Mesendoderm (in vitro differentiated cells): ENCODE measurements at regions not wholly inside any gene's neighbourhood (a gene's known extent, or its start where the extent isn't known, plus 50 kb on each side); places are given as distances from the start of the nearest gene placed in this dataset.
A peak's percentile ranks its signal among the peaks of the same experiment; 100 is the strongest.

Source experiments
- DNase-seq: peaks from one replicate; pipeline ENCODE4 v3.0.0; 2013
- H2AK5ac ChIP-seq: 2 replicates; pipeline ENCODE4 v1.6.1; 2013; ENCODE audit warnings: low read length, inconsistent platforms
- H2BK120ac ChIP-seq: 2 replicates; pipeline ENCODE4 v1.6.1; 2013; ENCODE audit warnings: low read depth, mild to moderate bottlenecking, low read length, moderate library complexity, mixed read lengths
- H2BK15ac ChIP-seq: replicated peaks from 2 replicates; pipeline ENCODE4 v1.6.1; 2013; ENCODE audit warnings: low read depth, mild to moderate bottlenecking, moderate library complexity
- H2BK5ac ChIP-seq: 2 replicates; pipeline ENCODE4 v1.6.1; 2013; ENCODE audit warnings: low read length, inconsistent platforms
- H3K18ac ChIP-seq: 2 replicates; pipeline ENCODE4 v1.6.1; 2013; ENCODE audit warnings: mild to moderate bottlenecking, low read length, mixed read lengths
- H3K23ac ChIP-seq: one replicate; pipeline ENCODE4 v1.6.1; 2013; ENCODE audit warnings: low read length
- H3K27ac ChIP-seq: 2 replicates; pipeline ENCODE4 v1.5.1; 2013; ENCODE audit warnings: low read depth, mild to moderate bottlenecking, inconsistent platforms, low read length, moderate library complexity
- H3K27me3 ChIP-seq: 2 replicates; pipeline ENCODE4 v1.6.1; 2013; ENCODE audit warnings: low read length, control low read depth, mild to moderate bottlenecking, inconsistent platforms; ENCODE audit not compliant: insufficient read depth, poor library complexity
- H3K36me3 ChIP-seq: 2 replicates; pipeline ENCODE4 v1.6.1; 2013; ENCODE audit warnings: low read length, inconsistent platforms; ENCODE audit not compliant: control insufficient read depth, insufficient read depth
- H3K4ac ChIP-seq: one replicate; pipeline ENCODE4 v1.6.1; 2013; ENCODE audit warnings: low read depth, mild to moderate bottlenecking, low read length, moderate library complexity
- H3K4me1 ChIP-seq: 2 replicates; pipeline ENCODE4 v1.6.1; 2013; ENCODE audit warnings: low read depth, low read length, inconsistent platforms; ENCODE audit not compliant: control insufficient read depth
- H3K4me2 ChIP-seq: 2 replicates; pipeline ENCODE4 v1.6.1; 2013; ENCODE audit warnings: low read length
- H3K4me3 ChIP-seq: 2 replicates; pipeline ENCODE4 v1.5.1; 2013; ENCODE audit warnings: mild to moderate bottlenecking, low read length
- H3K56ac ChIP-seq: one replicate; pipeline ENCODE4 v1.6.1; 2013; ENCODE audit warnings: low read length
- H3K79me1 ChIP-seq: 2 replicates; pipeline ENCODE4 v1.6.1; 2013; ENCODE audit warnings: low read length, inconsistent platforms
- H3K79me2 ChIP-seq: 2 replicates; pipeline ENCODE4 v1.6.1; 2013; ENCODE audit warnings: mild to moderate bottlenecking, low read length; ENCODE audit not compliant: control insufficient read depth, insufficient read depth
- H3K9ac ChIP-seq: 2 replicates; pipeline ENCODE4 v1.6.1; 2013; ENCODE audit warnings: low read length, inconsistent platforms
- H4K5ac ChIP-seq: one replicate; pipeline ENCODE4 v1.6.1; 2013; ENCODE audit warnings: low read length
- H4K8ac ChIP-seq: one replicate; pipeline ENCODE4 v1.6.1; 2013; ENCODE audit warnings: low read depth, mild to moderate bottlenecking, control low read depth, low read length, moderate library complexity
- WGBS: extraction: QIAGEN DNeasy Blood & Tissue Kit; methylation state at CpG from one replicate; pipeline ENCODE4 v1.1.7; 2013; ENCODE audit warnings: low lambda C conversion rate, missing lambda C conversion rate; ENCODE audit not compliant: insufficient coverage; ENCODE audit errors: extremely low coverage; 5-methylcytosine and 5-hydroxymethylcytosine counted together

- DNase-seq, result no peak
- no peaks in the 10 kb centered on the region for H3K79me1 ChIP-seq
- H2BK120ac ChIP-seq, result no peak overlapping the region
- no peak overlapping the region for H2BK15ac ChIP-seq
- no peak overlapping the region for H3K56ac ChIP-seq
- no peaks in the 10 kb centered on the region for H3K36me3 ChIP-seq
- H3K4ac ChIP-seq, result no peak overlapping the region
- H3K23ac ChIP-seq, result no peak overlapping the region
- H3K27me3 ChIP-seq, result no peaks in the 10 kb centered on the region
- H3K27ac ChIP-seq, result no peak overlapping the region
- no peak overlapping the region for H4K8ac ChIP-seq
- peaks cover 5% of the 10 kb centered on the region for H3K4me1 ChIP-seq
- no peak overlapping the region for H3K4me3 ChIP-seq
- H2AK5ac ChIP-seq, result no peak overlapping the region
- H4K5ac ChIP-seq, result no peak overlapping the region
- no peaks in the 10 kb centered on the region for H3K79me2 ChIP-seq
- H3K18ac ChIP-seq, result no peak overlapping the region
- WGBS, result no CpG with 5 or more reads among the region's 1 CpG
- H3K4me2 ChIP-seq, result no peak overlapping the region
- no peak overlapping the region for H2BK5ac ChIP-seq
- no peak overlapping the region for H3K9ac ChIP-seq
Observed at GRCh38 chr4:123501733-123502132, 105.1 kb downstream of the SPRY1 start.

- no peak overlapping the region for H3K4ac ChIP-seq
- H4K8ac ChIP-seq, result no peak overlapping the region
- no peak overlapping the region for H3K4me3 ChIP-seq
- H3K56ac ChIP-seq, result peak overlapping the region; percentile 38
- peak overlapping the region; percentile 32 for H2AK5ac ChIP-seq
- no peak overlapping the region for H4K5ac ChIP-seq
- DNase-seq, result no peak
- H3K18ac ChIP-seq, result no peak overlapping the region
- H2BK5ac ChIP-seq, result no peak overlapping the region
- H3K4me1 ChIP-seq, result peaks cover 5% of the 10 kb centered on the region
- WGBS, result no CpG with 5 or more reads among the region's 4 CpGs
- no peak overlapping the region for H2BK120ac ChIP-seq
- no peaks in the 10 kb centered on the region for H3K79me1 ChIP-seq
- no peaks in the 10 kb centered on the region for H3K36me3 ChIP-seq
- no peak overlapping the region for H3K4me2 ChIP-seq
- no peaks in the 10 kb centered on the region for H3K27me3 ChIP-seq
- no peaks in the 10 kb centered on the region for H3K79me2 ChIP-seq
- H2BK15ac ChIP-seq, result peak overlapping the region; percentile 25
- no peak overlapping the region for H3K9ac ChIP-seq
- H3K27ac ChIP-seq, result no peak overlapping the region
- H3K23ac ChIP-seq, result no peak overlapping the region
Observed at GRCh38 chr4:123503698-123504363, 107.2 kb downstream of the SPRY1 start.

DNA sequence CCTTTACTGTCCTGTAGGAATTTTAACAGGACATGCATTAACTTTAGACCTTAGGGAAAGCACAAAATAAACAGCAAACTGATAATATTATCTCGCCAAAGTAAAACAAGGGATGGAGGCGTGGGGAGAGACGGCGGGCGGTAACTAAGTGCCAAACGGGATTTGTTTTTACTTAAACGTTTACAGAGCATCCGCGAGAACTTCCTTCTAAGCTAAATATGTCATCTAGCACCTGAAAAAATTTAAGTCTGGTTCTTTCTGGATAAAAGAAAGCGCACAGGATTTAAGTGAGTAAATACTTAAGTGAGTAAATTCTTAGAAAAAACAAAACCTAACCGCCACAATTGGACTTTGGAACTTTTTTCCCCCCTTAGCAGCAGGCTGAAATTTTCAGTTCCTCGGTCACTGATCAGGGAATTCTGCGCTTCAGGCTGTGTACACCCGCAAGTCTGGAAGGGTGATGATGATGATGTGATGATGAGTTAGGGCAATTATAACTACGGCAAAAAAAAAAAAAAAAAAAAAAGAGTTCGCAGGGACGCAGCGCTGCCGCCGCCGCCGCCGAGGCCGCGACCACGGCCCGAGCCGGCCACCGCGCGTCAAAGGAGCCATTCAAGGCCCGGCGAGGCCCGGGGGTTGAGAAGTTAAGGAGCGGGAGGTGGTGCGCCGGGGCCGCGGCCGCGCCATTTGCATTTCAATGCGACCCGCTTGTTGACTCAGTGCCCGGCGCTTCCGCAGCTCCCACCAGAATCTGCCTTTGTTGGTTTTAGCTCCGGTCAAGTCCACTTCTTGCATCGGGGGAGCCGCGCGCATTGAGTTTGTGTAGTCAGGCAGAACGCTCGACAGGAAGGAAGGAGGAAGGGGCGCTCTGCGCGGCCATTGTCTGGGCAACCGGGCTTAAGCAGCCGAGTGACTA is 108.8 kb downstream of the SPRY1 start:
- peak; percentile 97 for DNase-seq
- no CpG with 5 or more reads among the region's 58 CpGs for WGBS
- H3K27ac ChIP-seq, result peak overlapping the region; percentile 91

DNA sequence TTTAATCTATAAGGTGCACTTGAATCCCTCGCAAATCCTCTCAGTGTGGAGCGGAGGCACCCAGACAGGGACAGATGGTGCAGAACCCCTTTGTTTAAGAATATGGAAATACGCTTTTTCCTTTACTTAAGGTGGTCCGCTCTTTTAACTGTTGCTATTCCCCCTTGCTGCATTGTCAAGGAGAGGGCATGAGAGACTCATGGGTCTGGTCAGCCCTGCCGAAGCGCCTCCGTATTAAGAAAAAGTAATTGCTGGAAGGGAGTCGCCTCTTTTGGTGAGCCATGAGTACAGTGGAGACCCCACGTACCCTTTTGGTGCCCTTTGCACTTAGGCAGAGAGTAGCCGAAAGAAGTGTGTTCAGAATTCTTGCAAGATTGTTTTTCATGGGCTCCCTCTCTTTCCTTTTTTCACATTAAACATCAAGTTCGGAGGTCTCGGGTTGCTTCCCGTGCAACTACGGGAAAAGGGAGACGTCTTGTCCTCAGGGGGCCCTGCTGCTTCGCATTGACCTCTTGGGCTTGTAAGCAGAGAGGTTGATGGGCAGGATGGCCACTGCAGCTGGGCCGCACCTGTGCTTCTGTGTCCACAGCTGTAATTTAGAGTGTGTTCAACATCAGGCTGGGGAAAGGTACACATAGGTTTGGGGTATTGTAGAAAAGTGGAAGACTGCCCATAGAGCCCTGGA is 109.6 kb downstream of the SPRY1 start:
- Histone ChIP-seq H3K79me2 (no peaks in the 10 kb centered on the region), H3K18ac (peak overlapping the region; percentile 75), H3K4ac (peak overlapping the region; percentile 63), H3K27ac (peak overlapping the region; percentile 91), H3K56ac (peak overlapping the region; percentile 91), H2BK15ac (no peak overlapping the region), H3K4me3 (peak overlapping the region; percentile 32), H2BK5ac (peak overlapping the region; percentile 26), H4K5ac (no peak overlapping the region), H2BK120ac (peak overlapping the region; percentile 29), H4K8ac (no peak overlapping the region), H3K27me3 (no peaks in the 10 kb centered on the region), H3K36me3 (no peaks in the 10 kb centered on the region), H3K23ac (no peak overlapping the region), H3K9ac (peak overlapping the region; percentile 74), H3K4me1 (peaks cover 7% of the 10 kb centered on the region), H3K4me2 (peak overlapping the region; percentile 27), H2AK5ac (no peak overlapping the region), H3K79me1 (no peaks in the 10 kb centered on the region)
- DNase-seq, result peak; percentile 56
- WGBS, result no CpG with 5 or more reads among the region's 17 CpGs

More for the DNA sequence above, 108.8 kb downstream of the SPRY1 start:
- Histone ChIP-seq H2AK5ac (no peak overlapping the region), H3K79me1 (no peaks in the 10 kb centered on the region), H3K9ac (peak overlapping the region; percentile 74), H4K8ac (no peak overlapping the region), H3K79me2 (no peaks in the 10 kb centered on the region), H3K4me2 (peak overlapping the region; percentile 64), H2BK120ac (peak overlapping the region; percentile 85), H2BK5ac (peak overlapping the region; percentile 69), H3K36me3 (no peaks in the 10 kb centered on the region), H3K18ac (peak overlapping the region; percentile 75), H3K4me3 (peak overlapping the region; percentile 32), H3K27me3 (no peaks in the 10 kb centered on the region), H3K4ac (peak overlapping the region; percentile 63), H3K23ac (no peak overlapping the region), H3K56ac (peak overlapping the region; percentile 91), H4K5ac (no peak overlapping the region), H2BK15ac (peak overlapping the region; percentile 29), H3K4me1 (peaks cover 7% of the 10 kb centered on the region)

DNA sequence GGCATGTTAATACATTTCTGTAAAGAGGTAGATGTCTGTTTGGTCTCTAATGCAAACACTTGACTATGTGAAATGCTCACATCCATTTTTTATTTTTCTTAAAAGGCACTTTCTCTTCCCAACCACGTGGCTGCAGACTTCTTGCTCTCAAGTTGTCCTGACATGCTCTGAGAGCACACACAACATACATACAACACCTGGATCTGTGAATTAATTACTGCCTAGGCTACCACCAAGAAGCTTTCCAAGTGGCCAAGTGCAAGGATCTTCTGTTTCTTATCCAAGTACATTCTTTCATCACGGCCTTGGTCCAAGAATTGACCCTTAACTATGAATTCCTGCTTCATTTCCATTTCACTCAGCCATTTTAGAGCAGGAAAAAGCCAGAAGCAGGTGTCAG is 110.8 kb downstream of the SPRY1 start:
- H2BK15ac ChIP-seq, result peak overlapping the region; percentile 39
- peaks cover 7% of the 10 kb centered on the region for H3K4me1 ChIP-seq
- no peak overlapping the region for H3K27ac ChIP-seq
- H3K4me2 ChIP-seq, result no peak overlapping the region
- no peak overlapping the region for H4K8ac ChIP-seq
- WGBS, result no CpG with 5 or more reads among the region's 2 CpGs
- no peak overlapping the region for H2BK5ac ChIP-seq
- H3K18ac ChIP-seq, result no peak overlapping the region
- H3K9ac ChIP-seq, result no peak overlapping the region
- no peak for DNase-seq
- no peak overlapping the region for H3K4ac ChIP-seq
- no peaks in the 10 kb centered on the region for H3K79me2 ChIP-seq
- H2AK5ac ChIP-seq, result no peak overlapping the region
- no peaks in the 10 kb centered on the region for H3K79me1 ChIP-seq
- no peak overlapping the region for H3K4me3 ChIP-seq
- H3K27me3 ChIP-seq, result no peaks in the 10 kb centered on the region
- no peaks in the 10 kb centered on the region for H3K36me3 ChIP-seq
- no peak overlapping the region for H3K23ac ChIP-seq
- no peak overlapping the region for H4K5ac ChIP-seq
- H3K56ac ChIP-seq, result no peak overlapping the region
- no peak overlapping the region for H2BK120ac ChIP-seq
